Mammary epithelial cell (primary cell): ENCODE measurements at regions not wholly inside any gene's neighbourhood (a gene's known extent, or its start where the extent isn't known, plus 50 kb on each side); places are given as distances from the start of the nearest gene placed in this dataset.

Experiments
- CTCF ChIP-seq, 2 donors: IDR thresholded peaks in 1 of 2; conservative IDR thresholded peaks in 1 of 2; 2 replicates each; pipeline ENCODE4 v1.5.1; 2011 to 2012; ENCODE audit warnings: inconsistent platforms in 2 of 2, low read length in 2 of 2, mild to moderate bottlenecking in 2 of 2, control low read depth in 1 of 2, low read depth in 1 of 2; ENCODE audit not compliant: insufficient read depth in 1 of 2; ENCODE audit errors: extremely low read depth in 1 of 2
- EZH2 ChIP-seq: IDR thresholded peaks from 2 replicates; pipeline ENCODE4 v1.6.1; 2012; ENCODE audit warnings: low read length, inconsistent platforms, borderline replicate concordance

- no peak for TF ChIP-seq CTCF (conservative IDR thresholded peaks at IDR 0.05 in 1 of 2, IDR thresholded peaks at IDR 0.05 in 1 of 2; ENCODE audit: extremely low read depth in 1 of 2, insufficient read depth in 1 of 2, low read depth in 1 of 2, low read length in 2 of 2)
- TF ChIP-seq EZH2 = no peak
These were observed 60.6 kb upstream of the DIO3 start for GRCh38 chr14:101500681-101501080.
